Activated T-helper 1 cell treated with anti-CD3 and anti-CD28 coated beads, Interleukin-12 subunit alpha, Interleukin-12 subunit beta, Interleukin-2, Interleukin-4 antibody, amounts not matched to agents 30 ng/mL and 10 ng/mL and 1 ng/mL, durations not matched to agents 14 hours and 24 hours and 36 hours (primary cell): ENCODE measurements at regions not wholly inside any gene's neighbourhood (a gene's known extent, or its start where the extent isn't known, plus 50 kb on each side); places are given as distances from the start of the nearest gene placed in this dataset.

Source experiments
- DNase-seq: peaks from one replicate; pipeline ENCODE4 v3.0.0; 2021; ENCODE audit warnings: low spot score
- H3K27ac Mint-ChIP-seq: one replicate; pipeline ENCODE4 v1.8.0; 2021; ENCODE audit warnings: mild to moderate bottlenecking, mixed read lengths
- H3K27me3 Mint-ChIP-seq: one replicate; pipeline ENCODE4 v1.8.0; 2022; ENCODE audit warnings: mild to moderate bottlenecking, moderate library complexity, mixed read lengths; ENCODE audit not compliant: insufficient read depth
- H3K36me3 Mint-ChIP-seq: one replicate; pipeline ENCODE4 v1.8.0; 2021; ENCODE audit warnings: low read depth, mixed read lengths
- H3K4me1 Mint-ChIP-seq: one replicate; pipeline ENCODE4 v1.8.0; 2021; ENCODE audit warnings: low read depth, mixed read lengths
- H3K4me3 Mint-ChIP-seq: one replicate; pipeline ENCODE4 v1.8.0; 2021; ENCODE audit warnings: mild to moderate bottlenecking, moderate library complexity, mixed read lengths
- H3K9me3 Mint-ChIP-seq: one replicate; pipeline ENCODE4 v1.8.0; 2021; ENCODE audit warnings: mixed read lengths
- intact Hi-C: fragments of 100-400 bp; cut with micrococcal nuclease; formaldehyde crosslinking; loops from one replicate; pipeline ENCODE4 v1.15.1; 2024

DNA sequence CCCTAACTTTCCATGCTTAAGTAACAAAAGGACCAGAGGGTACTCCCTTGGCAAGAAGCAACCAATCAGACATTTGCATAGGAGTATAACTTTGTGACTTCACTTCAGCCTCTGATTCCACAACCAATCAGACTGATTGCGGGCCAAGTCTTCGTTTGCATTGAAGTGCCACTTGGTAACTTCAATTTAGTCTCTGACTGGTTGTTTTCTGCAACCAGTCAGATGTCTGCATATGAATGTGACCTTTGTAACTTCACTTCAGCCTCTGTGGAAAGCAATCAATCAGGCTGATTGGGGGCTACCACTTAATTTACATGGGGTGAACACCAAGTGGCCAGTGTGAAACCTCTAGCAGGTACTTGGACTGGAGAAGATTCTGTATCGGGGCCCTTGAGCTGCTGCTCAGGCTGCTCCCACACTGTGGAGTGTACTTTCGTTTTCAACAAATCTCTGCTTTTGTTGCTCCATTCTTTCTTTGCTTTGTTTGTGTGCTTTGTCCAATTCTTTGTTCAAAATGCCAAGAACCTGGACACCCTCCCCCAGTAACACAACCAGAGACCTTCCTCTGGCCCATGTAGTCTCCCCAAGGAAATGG lies 241.5 kb downstream of the ACKR3 start:
- H3K4me3 Mint-ChIP-seq: no peak overlapping the region
- no peaks in the 10 kb centered on the region for H3K4me1 Mint-ChIP-seq

DNA sequence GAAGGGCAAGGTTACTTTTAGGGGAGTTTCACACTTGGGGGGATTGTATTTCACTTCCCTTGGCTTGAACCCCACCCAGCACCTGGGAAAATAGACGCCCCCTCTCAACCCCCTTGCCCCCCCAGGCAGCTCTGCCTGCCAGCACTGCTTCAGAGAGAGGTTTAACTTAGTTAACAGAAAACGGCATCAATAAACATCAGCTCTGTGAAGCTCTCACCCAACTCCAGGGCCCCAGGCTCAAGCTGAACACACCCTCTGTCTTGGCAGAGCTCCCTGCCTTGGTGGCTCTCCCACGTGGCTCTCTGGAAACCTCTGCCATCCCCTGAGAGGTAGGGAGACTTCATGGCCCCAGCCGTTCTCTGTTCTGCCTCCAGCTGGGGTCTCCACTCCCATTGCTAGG lies 244.1 kb downstream of the ACKR3 start:
- Mint-ChIP-seq H3K9me3 (no peaks in the 10 kb centered on the region), H3K36me3 (no peaks in the 10 kb centered on the region), H3K4me1 (no peaks in the 10 kb centered on the region)

More for the DNA sequence above, 241.5 kb downstream of the ACKR3 start:
- H3K27me3 Mint-ChIP-seq: peaks cover 3% of the 10 kb centered on the region
- intact Hi-C loops: no loop called here
- H3K9me3 Mint-ChIP-seq: no peaks in the 10 kb centered on the region
- no peaks in the 10 kb centered on the region for H3K36me3 Mint-ChIP-seq
- H3K27ac Mint-ChIP-seq: no peak overlapping the region
- no peak for DNase-seq

DNA sequence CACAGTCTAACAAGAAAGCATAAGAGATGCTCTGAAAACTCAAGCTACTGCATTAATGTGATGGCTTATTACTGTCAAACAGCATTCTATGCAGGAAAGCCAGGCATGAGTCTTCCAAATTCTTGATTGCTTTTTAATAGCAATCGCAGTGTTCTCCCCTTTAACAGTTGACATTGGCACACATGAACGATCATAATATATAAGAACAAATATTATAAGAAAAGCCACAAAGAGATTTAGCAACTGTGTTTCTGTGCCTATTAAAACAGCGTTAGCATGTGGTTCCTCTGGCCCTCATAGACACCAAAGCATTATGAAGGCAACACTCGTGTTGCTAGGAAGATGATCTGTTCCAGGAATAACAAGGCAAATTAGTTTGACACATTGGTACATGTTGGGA lies 245.0 kb downstream of the ACKR3 start:
- H3K27me3 Mint-ChIP-seq: peaks cover 4% of the 10 kb centered on the region
- no peaks in the 10 kb centered on the region for H3K4me1 Mint-ChIP-seq
- no peak for DNase-seq
- no peaks in the 10 kb centered on the region for H3K36me3 Mint-ChIP-seq
- no peak overlapping the region for H3K27ac Mint-ChIP-seq
- intact Hi-C loops: no loop called here
- H3K9me3 Mint-ChIP-seq: no peaks in the 10 kb centered on the region
- no peak overlapping the region for H3K4me3 Mint-ChIP-seq

More for the DNA sequence above, 244.1 kb downstream of the ACKR3 start:
- Mint-ChIP-seq H3K27ac (no peak overlapping the region), H3K27me3 (peaks cover 4% of the 10 kb centered on the region), H3K4me3 (no peak overlapping the region)
- DNase-seq: no peak
- intact Hi-C loops: no loop called here

DNA sequence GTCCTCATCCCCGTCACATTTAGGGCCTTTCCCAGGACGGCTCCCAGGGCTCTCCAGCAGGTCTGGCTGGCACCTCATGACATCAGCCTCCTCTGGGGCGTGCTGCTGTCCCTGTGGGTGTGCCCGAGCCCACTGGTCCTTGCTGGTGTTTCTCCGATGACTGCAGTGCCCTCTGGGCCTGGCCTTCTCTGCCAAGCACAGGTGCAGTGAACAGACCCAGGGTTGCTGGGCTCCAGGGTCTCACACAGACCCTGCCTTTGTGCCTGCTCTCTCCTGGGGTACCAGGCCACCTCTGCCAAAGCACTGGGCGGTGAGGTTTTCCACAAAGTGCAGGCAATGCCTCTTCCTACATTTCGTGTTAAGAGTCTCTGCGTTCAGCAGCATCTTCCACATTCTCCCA lies 246.1 kb downstream of the ACKR3 start:
- Mint-ChIP-seq H3K4me1 (no peaks in the 10 kb centered on the region), H3K36me3 (no peaks in the 10 kb centered on the region), H3K27ac (no peak overlapping the region), H3K4me3 (no peak overlapping the region), H3K9me3 (no peaks in the 10 kb centered on the region), H3K27me3 (peaks cover 3% of the 10 kb centered on the region)
- DNase-seq: no peak
- intact Hi-C loops: no loop called here

DNA sequence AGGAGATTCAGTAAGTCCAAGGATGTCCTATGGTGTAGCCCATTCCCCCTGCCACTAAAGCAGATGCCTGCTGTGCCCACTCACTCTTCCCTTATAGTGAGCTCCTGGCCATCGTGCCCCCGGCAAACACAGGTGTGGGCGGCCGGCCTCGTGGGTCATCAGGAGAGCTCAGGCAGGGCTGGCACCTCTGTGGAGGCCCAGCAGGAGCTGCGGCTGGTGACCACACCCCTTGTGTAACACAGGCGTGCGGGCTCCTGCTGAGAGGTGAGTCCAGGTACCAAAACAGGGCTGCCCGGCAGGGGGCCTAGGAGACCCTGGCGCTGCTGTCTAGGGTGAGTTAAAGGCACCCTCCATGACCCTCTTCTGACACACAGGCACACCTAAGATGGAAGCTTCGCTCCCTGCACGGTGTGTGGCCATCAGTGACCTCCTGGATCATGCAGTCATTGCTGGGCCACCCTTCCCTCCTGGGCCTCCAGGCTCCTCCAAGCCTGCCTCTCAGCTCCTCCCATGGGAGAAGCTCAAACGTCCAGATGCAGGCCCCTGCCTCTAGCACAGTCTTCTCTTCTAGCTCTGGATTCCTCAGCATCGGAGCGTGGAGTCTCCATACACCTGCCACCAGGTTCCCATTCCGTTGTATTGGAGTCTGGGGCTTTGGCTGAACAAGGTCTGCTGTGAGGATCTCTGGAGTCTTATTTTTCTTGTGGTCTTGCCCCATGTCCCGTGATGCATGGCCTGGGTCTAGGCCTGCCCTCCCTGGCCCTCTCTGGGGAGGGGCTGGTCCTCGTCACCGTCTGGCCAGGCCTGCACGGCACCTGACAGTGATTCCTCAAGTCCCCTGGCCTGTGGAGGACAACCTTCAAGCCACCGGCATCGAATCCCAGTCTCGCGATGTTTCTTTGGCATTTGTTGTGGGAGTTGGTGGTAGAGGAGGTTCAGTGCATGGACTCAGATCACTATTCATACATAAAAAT lies 246.9 kb downstream of the ACKR3 start:
- no peaks in the 10 kb centered on the region for H3K4me1 Mint-ChIP-seq
- H3K36me3 Mint-ChIP-seq: no peaks in the 10 kb centered on the region

DNA sequence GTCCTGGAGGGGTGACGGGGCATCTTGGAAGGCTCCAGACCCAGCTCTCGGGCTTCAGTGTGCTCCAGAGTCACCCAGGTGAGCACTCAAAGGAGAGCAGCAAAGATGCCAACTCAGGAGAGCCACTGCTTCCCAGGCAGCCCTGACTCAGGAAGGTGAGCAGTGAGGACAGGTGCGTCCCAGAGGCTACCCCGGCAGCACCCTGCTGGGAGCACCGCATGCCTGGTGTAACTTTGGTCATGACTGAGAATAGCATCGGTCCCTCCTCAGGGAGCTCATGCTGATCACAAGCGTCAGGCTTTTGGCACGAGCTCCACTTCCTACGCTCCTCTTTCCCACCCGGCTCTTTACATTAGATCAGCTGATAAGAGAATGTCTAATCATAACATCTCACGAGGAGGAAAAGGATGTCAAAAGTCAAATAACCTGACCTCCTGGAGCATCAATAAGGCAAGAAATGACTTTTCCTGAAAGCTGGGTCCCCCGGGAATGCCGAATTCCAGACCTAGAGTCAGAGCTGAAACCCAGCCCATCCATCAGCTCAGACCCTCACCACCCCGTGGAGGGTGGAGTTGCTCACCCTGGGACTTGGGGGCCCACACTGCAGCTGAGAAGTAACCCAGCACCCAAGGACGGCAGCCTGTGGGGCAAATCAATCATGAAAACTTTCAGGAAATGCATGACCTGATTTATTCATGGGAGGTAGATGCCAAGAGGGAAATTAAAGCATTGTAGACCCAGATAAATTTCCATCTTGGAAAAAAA lies 248.8 kb downstream of the ACKR3 start:
- H3K4me3 Mint-ChIP-seq: no peak overlapping the region
- intact Hi-C loops: no loop called here
- H3K4me1 Mint-ChIP-seq: no peaks in the 10 kb centered on the region
- H3K27me3 Mint-ChIP-seq: peaks cover 1% of the 10 kb centered on the region
- no peaks in the 10 kb centered on the region for H3K9me3 Mint-ChIP-seq
- no peak for DNase-seq
- no peak overlapping the region for H3K27ac Mint-ChIP-seq
- no peaks in the 10 kb centered on the region for H3K36me3 Mint-ChIP-seq

More for the DNA sequence above, 246.9 kb downstream of the ACKR3 start:
- intact Hi-C loops: no loop called here
- no peak overlapping the region for H3K4me3 Mint-ChIP-seq
- H3K27ac Mint-ChIP-seq: no peak overlapping the region
- no peak for DNase-seq
- peaks cover 3% of the 10 kb centered on the region for H3K27me3 Mint-ChIP-seq
- H3K9me3 Mint-ChIP-seq: no peaks in the 10 kb centered on the region

DNA sequence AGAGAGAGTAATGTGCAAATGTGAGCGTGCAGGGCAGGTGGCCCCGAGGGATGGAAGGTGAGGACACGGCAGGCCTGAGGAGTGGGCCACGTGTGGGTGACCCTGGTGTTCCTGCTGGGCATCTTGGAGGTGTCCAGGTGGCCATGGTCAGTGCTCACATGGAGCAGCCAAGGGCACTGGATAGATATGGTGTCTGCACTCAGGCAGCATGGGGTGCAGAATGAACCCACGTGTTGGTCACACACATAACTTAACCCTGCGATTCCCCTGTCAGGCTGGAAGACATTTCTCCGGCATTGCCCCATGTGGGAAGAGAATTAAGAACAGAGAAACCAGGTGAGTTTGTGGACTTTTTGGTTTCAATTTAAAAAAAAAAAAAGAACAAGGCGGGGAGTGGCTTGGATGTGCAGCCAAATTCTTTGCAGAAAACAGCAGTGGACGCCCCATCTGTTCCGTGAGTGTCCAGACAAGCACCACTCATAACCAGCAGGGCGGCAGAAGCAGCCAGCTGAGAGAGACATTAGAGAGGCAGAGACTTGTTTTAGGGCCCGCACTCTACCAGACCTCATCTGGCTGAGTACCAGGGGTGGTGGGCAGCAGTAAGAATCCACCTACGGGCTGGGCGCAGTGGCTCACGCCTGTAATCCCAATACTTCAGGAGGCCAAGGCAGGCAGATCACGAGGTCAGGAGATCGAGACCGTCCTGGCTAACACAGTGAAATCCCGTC lies 249.8 kb downstream of the ACKR3 start:
- H3K27ac Mint-ChIP-seq: no peak overlapping the region
- no peak overlapping the region for H3K4me3 Mint-ChIP-seq
- H3K9me3 Mint-ChIP-seq: no peaks in the 10 kb centered on the region
- H3K27me3 Mint-ChIP-seq: peaks cover 1% of the 10 kb centered on the region
- no peak for DNase-seq
- H3K36me3 Mint-ChIP-seq: no peaks in the 10 kb centered on the region
- no peaks in the 10 kb centered on the region for H3K4me1 Mint-ChIP-seq
- intact Hi-C loops: no loop called here

DNA sequence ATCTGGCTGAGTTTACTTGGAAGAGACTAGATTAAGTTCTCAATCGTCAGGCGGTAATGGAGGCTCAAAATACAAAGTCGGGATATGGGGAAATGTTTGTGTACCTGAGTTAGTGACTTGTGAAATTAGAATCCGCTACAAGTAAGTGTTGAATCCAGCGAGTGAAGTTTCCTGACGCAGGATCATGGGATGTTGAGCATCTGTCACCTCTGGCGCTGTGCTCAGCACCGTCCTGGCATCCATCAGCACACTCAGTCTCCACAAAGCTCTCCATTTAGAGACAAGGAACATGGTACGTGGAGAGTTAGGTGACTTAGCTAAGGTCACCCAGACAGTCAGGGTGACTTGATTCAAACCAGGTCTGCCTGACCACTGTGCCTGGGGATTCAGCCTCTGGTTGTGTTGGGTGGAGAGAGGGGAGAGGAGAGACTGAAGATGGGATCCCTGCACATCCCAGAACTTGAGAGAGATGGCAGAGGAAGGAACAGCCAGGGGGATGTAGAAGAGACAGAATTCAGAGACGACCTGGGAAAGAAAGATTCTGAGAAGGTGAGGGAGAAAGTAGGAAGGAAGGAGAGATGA lies 251.2 kb downstream of the ACKR3 start:
- DNase-seq: no peak
- intact Hi-C loops: no loop called here
- H3K36me3 Mint-ChIP-seq: no peaks in the 10 kb centered on the region
- no peak overlapping the region for H3K4me3 Mint-ChIP-seq
- no peak overlapping the region for H3K27ac Mint-ChIP-seq
- H3K9me3 Mint-ChIP-seq: no peaks in the 10 kb centered on the region
- H3K4me1 Mint-ChIP-seq: no peaks in the 10 kb centered on the region
- peaks cover 1% of the 10 kb centered on the region for H3K27me3 Mint-ChIP-seq

DNA sequence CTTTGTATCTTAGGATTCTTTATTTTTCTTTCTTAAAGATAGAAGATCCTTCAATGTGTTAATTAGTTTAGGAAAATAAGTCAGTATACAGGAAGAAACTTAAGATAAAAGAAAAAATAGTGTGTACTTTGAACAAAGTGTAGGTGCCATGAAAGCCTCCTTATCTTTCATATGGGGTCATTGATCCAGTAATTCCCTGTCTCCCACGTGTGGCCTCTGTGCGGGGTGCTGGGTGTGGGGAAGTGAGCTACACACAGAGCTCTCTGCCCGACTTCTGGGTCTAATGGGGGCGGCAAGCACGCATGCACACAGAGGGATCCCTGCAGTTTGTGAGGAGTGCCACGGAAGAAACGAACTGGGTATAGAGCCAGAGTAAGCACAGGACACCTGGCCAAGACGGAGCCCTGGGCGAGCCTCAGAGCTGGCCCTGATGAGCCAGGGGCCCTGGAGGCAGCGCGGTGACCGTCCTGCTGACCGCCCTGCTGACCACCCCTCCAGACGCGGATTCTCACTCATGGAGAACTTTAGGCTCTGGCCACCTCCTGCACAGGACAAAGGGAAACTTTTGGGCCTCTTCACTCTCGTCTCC lies 253.5 kb downstream of the ACKR3 start:
- no peaks in the 10 kb centered on the region for H3K27me3 Mint-ChIP-seq
- no peaks in the 10 kb centered on the region for H3K36me3 Mint-ChIP-seq
- H3K4me1 Mint-ChIP-seq: no peaks in the 10 kb centered on the region
- no peak overlapping the region for H3K4me3 Mint-ChIP-seq
- no peak overlapping the region for H3K27ac Mint-ChIP-seq
- H3K9me3 Mint-ChIP-seq: no peaks in the 10 kb centered on the region
- no peak for DNase-seq
- intact Hi-C loops: no loop called here

DNA sequence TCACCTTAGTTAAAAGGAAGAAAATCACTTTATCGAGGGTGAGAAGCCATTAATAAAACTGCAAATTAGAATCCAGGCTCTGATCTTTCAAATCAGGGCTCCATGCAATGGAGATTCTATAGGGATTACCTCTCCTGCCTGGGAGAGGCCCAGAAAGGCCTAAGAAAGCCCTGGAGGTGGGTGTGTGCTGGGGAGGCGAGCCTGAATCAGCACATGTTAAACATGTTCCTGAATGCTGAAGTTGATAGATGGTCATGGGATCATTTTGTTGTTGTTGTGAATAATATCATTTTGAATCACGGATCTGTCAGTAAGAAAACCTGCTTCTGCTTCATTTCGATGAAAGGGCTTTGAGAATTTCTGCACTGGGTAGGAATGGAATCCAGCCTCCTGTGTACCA lies 254.3 kb downstream of the ACKR3 start:
- no peaks in the 10 kb centered on the region for H3K4me1 Mint-ChIP-seq
- H3K4me3 Mint-ChIP-seq: no peak overlapping the region
- intact Hi-C loops: no loop called here

DNA sequence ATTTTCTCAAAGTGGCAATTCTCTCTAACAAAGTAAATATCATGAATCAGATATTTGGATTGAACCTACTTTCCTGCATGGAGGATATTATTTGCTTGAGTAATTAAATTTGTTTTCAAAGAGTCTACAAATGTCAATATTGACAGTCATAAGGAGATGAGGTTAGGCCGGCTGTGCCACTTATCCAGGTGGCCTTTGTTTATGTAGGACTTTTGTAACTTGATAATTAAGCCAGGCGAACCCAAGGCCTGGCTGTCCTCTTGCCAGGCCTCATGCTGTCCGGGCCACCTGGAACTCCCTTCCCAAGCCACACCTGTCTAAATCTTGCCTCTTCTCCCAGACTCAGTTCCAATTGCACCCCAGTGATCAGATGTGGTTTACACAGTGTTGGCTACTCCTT lies 255.2 kb downstream of the ACKR3 start:
- no peaks in the 10 kb centered on the region for H3K36me3 Mint-ChIP-seq
- no peaks in the 10 kb centered on the region for H3K9me3 Mint-ChIP-seq
- intact Hi-C loops: no loop called here
- H3K4me1 Mint-ChIP-seq: no peaks in the 10 kb centered on the region
- DNase-seq: no peak
- no peak overlapping the region for H3K4me3 Mint-ChIP-seq
- H3K27ac Mint-ChIP-seq: no peak overlapping the region
- H3K27me3 Mint-ChIP-seq: no peaks in the 10 kb centered on the region

More for the DNA sequence above, 254.3 kb downstream of the ACKR3 start:
- no peaks in the 10 kb centered on the region for H3K27me3 Mint-ChIP-seq
- no peaks in the 10 kb centered on the region for H3K9me3 Mint-ChIP-seq
- H3K36me3 Mint-ChIP-seq: no peaks in the 10 kb centered on the region
- no peak for DNase-seq
- H3K27ac Mint-ChIP-seq: no peak overlapping the region

DNA sequence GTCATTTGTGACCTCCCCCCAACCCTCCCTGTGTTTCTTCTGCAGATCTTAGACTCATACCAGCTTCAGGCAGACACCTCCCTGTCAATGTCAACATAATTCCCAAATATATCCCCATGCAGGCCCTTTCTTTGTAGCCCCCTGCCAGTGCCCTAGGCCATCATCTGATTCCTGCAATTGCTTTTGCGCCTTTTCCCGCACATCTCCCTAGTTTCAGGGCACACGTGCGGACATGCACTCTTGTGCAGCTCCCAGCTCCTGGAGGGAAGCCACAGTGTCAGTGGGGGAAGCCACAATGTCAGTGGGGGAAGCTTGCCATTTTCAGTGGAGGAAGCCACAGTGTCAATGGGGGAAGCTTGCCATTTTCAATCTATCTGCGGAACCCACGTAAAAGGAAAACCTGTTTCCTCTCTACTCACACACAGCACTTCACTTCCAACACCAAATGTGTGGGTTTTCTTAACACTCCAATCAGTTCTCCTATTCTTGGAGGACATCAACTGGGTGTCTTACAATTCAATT lies 256.4 kb downstream of the ACKR3 start:
- H3K27me3 Mint-ChIP-seq: no peaks in the 10 kb centered on the region
- H3K36me3 Mint-ChIP-seq: no peaks in the 10 kb centered on the region
- no peaks in the 10 kb centered on the region for H3K9me3 Mint-ChIP-seq
- no peaks in the 10 kb centered on the region for H3K4me1 Mint-ChIP-seq
- DNase-seq: no peak
- H3K27ac Mint-ChIP-seq: no peak overlapping the region
- no peak overlapping the region for H3K4me3 Mint-ChIP-seq
- intact Hi-C loops: no loop called here
